Midbrain (tissue), 1 donor: ENCODE measurements at regions not wholly inside any gene's neighbourhood (a gene's known extent, or its start where the extent isn't known, plus 50 kb on each side); places are given as distances from the start of the nearest gene placed in this dataset.
"Not testable (repeated sequence)": the region's sequence is repeated elsewhere in the genome, so short reads cannot be mapped to it uniquely, and the experiment has no call there.

ENCODE experiments used
- DNase-seq: peaks from one replicate; lab custom pipeline; 2025; lab: John Stamatoyannopoulos, UW

DNA sequence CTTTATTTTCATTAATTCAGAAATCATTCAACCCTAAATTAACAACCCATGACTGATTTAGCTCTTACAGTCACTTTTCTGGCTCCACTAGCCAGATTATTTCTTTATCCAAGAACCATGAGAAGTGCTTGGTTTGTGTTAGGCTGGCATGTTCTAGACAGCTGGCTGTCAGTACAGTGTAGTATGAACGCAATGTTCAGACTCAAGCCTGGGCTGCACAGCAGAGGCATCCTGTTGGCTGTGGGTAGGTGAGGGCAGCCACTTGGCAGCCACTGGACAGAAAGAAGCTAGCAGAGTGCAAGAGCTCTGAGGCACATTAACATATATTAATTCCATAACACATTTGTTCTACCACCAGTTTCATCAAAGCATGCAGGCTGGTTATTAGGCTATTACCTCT is 522.9 kb upstream of the FSHR start:
- DNase-seq, result no peak

DNA sequence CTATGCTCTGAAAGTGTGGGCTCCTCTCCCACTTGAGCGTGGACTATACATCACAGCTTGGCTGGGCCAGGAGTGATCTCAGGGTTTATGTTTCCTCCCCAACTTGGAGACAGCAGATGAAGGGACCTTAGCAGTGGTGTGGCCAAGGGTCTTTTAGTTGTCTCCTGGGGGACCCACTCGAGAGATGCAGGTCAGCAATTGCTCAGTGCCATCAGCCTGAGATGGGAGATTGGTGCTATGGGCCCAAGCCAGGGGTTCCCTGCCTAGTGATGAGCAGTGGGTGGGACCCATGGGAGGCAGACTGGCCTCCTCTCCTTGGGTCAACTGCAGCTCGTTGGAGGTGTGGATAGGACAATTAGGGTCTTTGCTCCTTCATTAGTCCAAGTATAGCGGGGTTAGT is 510.5 kb upstream of the FSHR start:
- no peak for DNase-seq

DNA sequence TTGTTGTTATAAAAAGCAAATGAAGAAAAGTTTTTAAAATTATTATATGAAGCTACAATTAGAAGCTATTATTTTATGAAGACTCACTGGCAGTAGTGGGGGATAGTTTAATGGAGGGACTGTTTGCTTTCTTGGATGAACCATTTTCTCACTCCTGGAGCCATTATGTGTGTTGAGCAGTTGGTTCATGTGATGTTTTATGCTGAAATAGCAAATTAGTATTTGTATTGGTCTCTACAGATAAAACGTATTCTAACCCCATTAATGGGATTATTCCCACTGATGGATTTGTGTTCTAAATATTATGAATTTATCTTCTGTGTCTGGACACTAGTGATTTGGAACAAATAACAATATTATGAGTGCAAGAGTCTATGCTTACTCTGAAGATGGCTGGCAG is 507.5 kb upstream of the FSHR start:
- no peak for DNase-seq

DNA sequence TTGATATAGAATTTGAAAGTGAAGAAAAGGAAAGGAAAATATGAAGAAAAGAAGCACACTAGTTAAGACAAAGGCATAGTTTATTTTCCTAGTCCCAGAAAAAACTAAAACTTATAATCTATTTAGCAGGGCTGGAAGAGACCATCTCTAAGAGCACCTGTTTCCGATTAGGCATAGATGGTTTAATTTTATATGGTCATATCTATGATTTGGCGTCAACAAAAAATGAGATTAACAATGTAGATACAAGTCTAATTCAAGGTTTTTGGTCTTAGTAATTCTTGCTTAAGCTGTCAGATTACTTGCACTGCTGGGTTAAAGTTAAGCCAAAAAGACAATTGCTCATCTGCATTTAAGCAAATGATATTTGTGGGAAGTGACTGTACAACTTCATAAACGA is 502.5 kb upstream of the FSHR start:
- DNase-seq, result no peak

DNA sequence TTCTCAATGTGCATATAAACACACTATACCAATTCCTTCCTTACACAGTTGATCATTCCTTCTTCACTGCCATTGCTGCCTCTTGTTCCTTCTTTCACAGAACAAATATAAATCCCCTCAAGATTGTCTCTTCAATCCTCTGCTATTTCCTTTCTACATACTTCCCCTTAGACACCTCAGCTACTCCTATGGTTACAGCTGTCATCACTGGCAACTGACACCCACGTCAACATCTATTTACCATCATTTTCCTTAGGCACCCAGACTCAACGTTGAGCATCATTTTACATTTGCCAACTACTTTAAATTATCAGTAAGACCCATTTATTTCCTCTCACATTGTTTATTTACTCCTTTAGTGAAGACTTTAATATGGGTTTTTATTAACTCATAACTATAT is 488.8 kb upstream of the FSHR start:
- DNase-seq, result no peak

DNA sequence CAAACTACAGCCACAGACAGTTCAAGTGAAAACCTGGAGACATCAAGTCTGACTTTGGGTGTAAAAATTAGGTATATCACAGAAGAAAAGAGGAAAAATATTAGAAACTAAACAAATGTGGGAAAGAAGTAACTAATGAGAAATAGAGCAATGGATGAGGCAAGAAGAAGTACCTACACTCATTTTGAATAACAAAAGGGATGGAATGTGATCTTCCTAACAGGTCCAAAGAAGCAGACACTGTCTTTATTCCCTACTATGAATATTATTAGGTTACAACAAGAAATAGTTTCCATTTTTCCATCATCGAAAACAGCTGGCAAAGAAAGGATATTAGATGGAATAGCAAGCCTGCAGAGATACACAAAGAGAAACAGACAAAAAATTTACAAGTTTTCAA is 486.3 kb upstream of the FSHR start:
- DNase-seq, result no peak

DNA sequence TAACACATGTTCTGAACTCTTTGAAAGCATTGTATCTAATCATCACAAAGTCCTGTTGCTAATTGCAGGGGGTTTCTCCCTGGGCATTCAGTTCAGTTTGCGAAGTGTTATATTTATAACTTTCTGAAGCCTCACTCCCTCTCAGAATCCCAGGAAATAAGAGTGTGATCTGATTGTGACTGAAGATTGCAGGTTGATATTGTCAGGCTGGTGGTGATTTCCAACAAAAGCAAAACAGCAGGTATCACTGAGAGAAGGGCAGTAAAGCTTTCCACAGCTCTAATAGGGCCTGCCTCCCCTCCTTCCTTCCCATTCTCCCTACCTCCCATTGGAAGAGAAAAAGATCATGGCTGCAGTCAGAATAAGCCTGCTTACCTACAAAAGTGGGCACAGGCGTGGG is 466.7 kb upstream of the FSHR start:
- no peak for DNase-seq

DNA sequence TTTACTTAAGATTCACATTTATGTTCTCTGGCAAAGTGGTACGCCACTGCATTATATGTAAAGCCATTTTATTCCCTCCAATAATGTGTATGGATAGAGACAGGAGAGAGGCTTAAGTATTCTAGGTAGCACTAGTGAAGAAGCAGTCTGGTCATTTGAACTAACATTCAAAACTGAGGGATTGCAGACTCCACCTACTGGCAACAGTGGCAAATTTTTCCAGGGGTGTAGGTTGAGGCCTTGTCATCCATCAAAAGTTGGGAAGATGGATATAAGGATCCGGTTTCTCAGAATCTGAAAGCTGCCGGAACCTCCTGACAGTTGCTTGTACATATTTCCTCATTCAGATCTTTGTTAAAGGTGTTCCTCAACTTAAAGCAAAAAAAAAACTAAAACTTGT is 465.5 kb upstream of the FSHR start:
- no peak for DNase-seq

DNA sequence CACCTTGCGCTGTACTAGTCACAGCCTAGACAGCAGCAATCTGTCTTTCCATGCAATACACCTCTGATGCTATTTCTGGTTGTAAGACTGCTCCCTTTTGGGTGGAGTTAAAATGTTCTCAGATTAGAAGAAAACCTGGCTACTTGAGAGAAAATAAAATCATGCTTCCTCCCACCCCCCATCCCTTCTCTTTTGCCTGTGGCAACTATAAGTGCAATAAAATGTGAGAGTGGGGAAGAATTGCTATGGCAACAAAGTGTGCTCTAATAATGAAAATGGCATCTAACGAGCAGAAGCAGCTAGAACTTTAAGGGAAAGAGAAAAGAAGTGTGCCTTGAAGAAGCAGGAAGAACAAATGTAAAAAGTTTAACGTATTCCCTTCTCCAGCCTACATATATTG is 464.2 kb upstream of the FSHR start:
- no peak for DNase-seq

DNA sequence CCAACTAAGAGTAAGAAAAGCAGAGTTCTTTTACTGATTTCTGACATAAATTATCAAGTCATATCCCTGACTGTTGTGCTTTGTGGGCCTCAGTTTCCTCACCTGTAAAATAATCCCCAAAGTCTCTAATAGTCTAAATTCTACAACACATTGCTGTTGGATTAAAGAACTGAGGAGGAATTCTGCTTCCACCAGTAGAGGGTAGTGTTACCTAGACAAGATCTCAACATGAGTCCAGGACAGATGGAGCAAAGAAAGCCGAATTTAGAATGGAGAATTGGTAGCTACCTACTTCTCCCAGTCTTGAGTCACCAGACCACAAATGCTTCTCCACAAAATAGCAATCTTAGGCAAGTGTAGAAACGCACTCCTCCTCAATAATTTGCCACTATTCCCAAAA is 462.5 kb upstream of the FSHR start:
- peak; percentile 19 for DNase-seq

DNA sequence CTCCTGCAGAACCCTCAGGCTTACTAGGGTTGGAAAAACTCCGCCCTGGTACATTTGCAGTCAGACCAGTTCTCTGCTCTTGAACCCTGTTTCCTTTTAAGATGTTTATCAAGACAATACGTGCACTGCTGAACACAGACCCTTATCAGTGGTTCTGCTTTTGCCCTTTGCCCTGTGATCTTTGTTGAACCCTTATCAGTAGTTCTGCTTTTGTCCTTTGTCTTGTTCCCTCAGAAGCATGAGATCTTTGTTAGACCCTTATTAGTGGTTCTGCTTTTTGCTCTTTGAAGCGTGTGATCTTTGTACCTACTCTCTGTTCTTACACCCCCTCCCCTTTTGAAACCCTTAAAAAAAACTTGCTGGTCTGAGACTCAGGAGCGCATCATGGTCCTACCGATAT is 457.5 kb upstream of the FSHR start:
- DNase-seq, result not testable (repeated sequence)

DNA sequence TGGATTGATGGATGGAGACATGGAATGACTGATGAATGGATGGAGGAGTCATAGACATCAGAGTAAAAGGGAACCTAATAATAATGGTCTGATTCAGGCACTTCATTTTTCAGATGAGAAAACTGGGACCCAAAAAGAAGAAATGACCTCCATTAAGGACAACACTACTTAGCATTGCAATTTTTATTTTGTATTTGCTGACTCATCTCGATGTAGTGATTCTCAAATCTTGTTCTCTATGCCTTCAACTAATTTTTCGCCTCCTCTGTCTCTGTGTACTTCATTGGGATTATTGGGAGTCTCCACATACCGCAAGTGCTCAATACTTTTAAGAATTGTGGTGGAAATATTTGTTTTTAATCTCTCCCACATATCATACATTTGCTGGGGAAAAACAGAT is 446.2 kb upstream of the FSHR start:
- no peak for DNase-seq

DNA sequence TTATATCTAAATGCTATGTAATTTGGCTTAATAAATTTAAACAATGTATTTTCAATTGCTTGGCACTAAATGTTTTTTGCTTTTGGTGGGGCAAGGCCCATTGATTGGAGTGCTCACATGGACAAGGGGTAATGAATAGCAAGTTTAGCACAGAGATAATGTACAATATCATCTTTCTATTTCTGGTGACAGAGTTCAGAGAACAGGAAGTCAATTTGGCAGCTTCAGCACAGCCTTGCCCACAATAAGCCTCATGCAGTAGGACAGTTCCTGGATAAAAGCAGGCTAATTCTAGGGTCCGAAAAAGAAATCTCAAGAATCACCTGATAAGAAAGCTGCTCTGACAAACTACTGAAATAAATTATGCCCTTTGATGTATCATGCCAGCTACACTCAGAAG is 443.9 kb upstream of the FSHR start:
- DNase-seq, result no peak

DNA sequence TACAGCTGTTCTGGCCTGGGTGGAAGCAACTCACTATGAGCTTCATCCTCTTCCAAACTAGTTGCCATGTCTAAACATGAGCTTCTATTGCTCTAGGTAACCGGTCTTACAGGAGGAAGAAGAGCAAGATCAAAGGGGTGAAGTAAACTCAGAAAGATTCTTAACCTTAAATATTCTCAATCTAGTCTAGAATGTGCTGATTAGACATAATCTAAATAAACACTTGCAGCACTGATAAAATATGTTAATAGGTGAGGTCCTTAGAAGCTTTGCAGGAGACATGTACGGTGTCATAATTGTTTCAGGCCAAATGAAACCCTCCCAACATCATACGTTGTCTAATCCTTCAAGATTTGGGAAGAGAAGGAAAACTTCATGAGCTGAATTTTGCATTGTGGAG is 431.6 kb upstream of the FSHR start:
- no peak for DNase-seq

DNA sequence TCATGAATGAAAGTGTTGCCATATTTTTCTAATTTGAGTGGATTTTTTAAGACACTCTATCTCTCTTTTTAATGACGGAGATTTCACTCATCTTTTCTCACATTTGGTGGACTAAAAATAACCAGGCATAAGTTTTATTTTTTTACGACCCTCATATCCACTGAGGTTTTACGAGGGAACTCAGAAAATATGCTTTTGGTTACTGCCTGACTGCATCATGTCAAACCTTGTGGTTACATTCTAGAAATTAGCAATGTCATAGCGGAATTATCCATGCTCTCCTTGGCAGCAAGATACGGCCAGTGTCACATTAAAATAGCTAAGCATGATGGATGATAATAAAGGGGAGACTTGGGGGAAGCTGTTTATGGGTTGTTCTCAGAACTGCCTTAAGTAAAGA is 428.6 kb upstream of the FSHR start:
- no peak for DNase-seq

DNA sequence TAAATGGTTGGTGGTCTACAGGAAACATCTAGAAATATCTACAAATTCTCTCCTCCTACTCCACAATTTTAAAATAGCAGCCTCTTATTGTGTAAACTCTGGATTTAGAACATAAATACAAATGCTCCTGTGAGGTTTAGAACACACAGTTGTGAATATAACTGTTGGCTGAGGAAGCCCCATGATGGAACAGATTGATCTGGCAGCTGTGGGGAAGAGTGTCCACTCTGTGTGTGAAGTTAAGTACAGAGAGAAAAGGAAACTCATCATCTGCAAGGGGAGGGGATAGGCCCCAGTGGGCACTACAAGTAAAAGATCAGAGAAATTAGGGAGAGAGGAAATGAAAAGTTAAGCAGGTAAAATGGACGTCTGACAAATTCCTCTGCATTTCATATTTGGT is 422.7 kb upstream of the FSHR start:
- no peak for DNase-seq

DNA sequence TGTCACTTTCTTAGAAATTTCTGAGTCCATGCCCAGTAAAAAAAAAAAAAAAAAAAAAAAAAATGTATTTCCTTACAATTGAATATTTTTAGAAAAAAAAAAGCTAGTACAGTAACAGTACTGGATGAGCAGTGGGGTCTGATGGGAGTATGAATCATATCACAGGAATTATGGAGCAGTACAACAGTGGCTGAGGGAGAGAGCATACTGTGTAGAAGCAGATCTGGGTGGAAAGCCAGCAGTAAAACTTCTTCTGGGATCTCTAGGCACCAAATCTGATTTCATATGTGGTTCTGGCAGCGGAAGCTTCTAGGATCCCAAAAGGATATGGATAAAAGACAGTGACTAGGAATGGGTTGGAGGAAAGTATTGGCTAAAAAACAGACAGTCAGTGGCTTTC is 414.9 kb upstream of the FSHR start:
- DNase-seq, result no peak

DNA sequence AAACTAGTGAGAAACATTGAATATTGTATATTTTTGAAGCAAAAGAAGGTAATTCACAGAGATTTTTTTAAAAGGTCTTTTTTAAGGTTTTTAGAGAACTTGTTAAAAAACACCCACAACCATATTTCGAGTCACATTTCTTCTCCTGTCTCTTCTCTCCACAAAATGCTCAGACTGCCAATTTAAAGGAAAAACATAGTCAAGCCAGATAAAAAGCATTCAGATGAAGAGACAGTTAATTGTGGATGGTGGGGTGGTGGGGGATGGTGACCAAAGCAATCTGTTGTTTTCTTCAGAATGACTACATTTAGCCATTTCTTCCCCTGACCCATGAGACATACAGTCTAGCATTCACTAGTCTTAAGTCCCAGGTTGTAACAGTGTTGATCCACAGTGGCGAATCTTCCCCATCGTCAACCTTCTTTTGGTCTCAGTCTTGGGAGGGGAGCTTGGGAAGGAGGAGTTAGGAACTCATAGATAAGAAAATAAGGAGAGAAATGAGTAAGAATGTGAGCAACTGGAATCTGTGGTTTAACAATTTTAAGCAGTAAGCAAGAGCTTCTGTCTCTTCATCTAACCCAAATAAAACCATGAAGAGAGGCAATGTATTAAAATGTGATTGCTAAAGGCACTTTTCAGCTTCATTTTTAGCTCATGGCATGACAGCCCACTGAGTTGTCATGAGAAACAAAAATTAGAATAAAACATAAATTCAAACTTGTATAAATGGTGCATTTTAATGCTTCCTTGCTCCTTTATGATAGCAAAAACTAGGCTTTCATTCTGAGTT is 413.7 kb upstream of the FSHR start:
- no peak for DNase-seq

DNA sequence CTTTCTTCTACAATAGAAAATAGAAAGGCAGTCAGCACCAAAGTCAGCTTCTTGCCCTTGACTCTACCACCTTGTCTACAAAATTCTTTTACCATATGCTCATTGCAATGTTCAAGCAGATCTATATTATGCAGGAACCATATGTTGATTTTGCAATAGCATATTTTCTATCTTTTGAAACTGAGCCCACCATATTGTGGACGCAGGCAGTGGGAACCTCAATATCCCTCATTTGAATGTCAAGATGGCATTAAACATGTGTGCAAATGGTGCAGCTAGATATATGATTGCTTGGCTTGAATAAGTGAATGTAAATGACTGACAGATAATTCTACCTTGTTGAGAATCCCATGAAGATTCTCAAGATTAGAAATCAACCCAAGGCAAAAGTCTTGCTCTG is 412.7 kb upstream of the FSHR start:
- DNase-seq, result no peak

DNA sequence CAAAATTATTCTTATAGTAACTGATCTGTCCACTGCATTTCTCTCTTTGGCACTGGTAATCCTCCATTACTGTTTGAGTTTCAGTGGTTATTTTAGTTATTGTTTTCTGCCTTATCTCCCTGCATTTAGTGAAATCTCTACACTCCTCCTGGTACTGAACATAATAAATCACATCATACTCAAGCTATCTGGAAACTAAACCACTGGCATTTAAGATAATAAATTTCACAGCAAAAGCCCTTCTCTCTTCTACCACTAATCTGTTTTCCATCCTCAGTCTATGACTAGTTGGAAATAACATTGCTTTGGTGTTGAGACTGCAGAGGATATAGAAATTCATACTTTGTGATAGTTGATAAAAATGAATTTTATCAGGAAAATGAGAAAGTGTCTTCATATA is 399.3 kb upstream of the FSHR start:
- DNase-seq, result no peak

DNA sequence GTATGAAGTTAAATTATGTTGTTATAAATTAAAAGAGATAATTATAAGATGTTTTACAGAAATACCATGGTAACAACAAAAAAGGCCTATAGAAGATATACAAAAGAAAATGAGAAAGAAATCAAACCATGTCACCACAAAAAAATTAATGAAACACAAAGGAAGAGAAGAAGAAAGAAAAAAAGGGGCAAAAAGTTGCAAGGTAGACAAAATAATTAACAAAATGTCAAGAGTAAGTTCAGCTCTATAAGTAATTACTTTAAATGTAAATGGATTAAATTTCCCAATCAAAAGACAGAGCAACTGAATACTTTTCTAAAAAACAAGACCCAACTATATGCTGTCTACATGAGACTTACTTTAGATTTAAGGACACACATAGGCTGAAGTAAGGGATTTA is 378.4 kb upstream of the FSHR start:
- DNase-seq, result no peak

DNA sequence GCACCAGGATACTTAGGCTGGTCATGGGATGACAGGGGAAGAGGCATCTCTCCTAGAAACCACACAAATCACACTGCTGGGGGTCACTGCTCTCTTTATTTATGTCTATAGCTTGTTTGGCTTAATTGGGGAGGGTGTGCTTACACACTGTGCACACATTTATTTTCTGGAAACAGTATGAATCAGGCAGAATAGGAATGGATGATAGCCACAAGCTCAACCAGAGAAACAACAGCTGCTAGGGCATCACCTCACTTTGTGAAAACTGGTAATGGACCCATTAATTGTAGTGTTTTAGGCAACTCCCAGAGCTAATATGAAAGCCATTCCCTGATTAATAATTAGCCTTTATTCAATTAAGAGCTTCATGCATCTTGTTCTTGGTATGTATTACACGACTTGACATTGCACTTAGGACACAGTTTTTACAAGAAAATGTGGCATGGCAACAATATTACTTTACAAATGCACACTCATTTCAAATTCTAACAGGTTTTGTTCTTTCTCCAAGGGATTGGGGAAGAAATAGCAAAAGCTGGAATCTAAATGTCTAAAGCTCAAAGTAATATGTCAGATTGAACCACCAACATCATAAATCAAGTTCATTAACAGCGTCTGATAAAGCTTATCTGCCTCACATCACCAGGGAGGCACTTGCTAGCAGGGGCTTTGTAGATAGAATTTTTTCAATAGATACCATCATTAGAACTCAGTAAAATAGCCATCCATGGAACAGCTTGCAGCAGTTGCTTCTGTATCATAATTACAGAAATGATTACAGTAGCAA is 361.9 kb upstream of the FSHR start:
- no peak for DNase-seq

DNA sequence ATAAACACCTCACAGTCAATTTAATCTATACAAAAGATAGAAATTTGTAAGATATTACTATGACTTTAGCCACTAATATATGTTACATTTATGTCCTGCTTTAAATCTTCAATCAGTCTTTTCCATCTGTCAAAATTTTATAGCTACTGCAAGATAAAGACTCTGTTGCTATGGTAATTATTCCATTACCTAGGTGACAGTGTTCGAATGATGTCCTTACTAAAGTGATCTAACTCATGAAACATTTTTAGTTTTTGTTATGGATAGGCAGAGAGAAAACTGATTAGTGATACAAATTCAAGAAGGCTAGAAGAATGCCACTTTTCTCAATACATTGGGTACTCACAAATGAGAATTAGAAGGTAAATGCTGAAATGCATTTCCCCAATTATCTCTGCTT is 359.9 kb upstream of the FSHR start:
- no peak for DNase-seq

DNA sequence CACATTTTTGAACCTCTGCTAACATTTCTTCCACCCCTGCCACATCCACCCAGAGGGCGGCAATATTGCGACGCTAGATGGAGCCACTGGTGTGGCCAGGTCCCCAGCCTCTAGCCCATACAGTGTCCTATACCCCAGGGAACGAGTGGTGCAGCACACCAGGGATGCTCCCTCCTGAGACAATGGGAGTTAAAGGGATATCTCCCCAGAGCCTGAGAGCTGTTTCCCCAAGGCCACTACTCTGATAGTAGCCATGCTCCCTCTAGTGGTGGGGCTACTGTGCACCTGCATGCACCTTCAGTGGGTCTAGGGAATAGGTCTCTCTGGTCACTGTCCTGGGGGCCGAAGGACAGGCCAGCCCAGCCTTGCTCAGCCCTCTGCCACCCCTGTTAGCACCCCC is 336.4 kb upstream of the FSHR start:
- no peak for DNase-seq
